ENCODE measurements at regions not wholly inside any gene's neighbourhood (a gene's known extent, or its start where the extent isn't known, plus 50 kb on each side); places are given as distances from the start of the nearest gene placed in this dataset.

GRCh38 chr6:48714699-48715098 is 603.7 kb upstream of the PTCHD4 start:
- Histone ChIP-seq H3K27ac (no peak overlapping the region), H3K36me3 (no peaks in the 10 kb centered on the region), H3K4me3 (ENCODE audit: low read depth, low read length) (no peak overlapping the region), H3K9me3 (ENCODE audit: severe bottlenecking) (no peaks in the 10 kb centered on the region), H3K27me3 (ENCODE audit: insufficient read depth, low read depth, severe bottlenecking) (no peaks in the 10 kb centered on the region)
- DNase-seq = no peak
- no peak for TF ChIP-seq CTCF (IDR thresholded peaks at IDR 0.05; ENCODE audit: low read depth, low read length)

- no peaks in the 10 kb centered on the region for H3K36me3 ChIP-seq
- TF ChIP-seq CTCF (IDR thresholded peaks at IDR 0.05; ENCODE audit: low read depth, low read length) = no peak
- no peaks in the 10 kb centered on the region for H3K27me3 ChIP-seq (ENCODE audit: insufficient read depth, low read depth, severe bottlenecking)
- H3K9me3 ChIP-seq (ENCODE audit: severe bottlenecking) = no peaks in the 10 kb centered on the region
- no peak overlapping the region for H3K4me3 ChIP-seq (ENCODE audit: low read depth, low read length)
- no peak overlapping the region for H3K27ac ChIP-seq
- DNase-seq = no peak
Observed at GRCh38 chr6:48714250-48714649, 603.3 kb upstream of the PTCHD4 start.

GRCh38 chr6:48713612-48714011 is 602.6 kb upstream of the PTCHD4 start:
- TF ChIP-seq CTCF (IDR thresholded peaks at IDR 0.05; ENCODE audit: low read depth, low read length) = no peak
- Histone ChIP-seq H3K27ac (no peak overlapping the region), H3K9me3 (ENCODE audit: severe bottlenecking) (no peaks in the 10 kb centered on the region), H3K36me3 (no peaks in the 10 kb centered on the region), H3K4me3 (ENCODE audit: low read depth, low read length) (no peak overlapping the region), H3K27me3 (ENCODE audit: insufficient read depth, low read depth, severe bottlenecking) (no peaks in the 10 kb centered on the region)
- DNase-seq = no peak

- no peak for TF ChIP-seq CTCF (IDR thresholded peaks at IDR 0.05; ENCODE audit: low read depth, low read length)
- no peak overlapping the region for H3K27ac ChIP-seq
- H3K27me3 ChIP-seq (ENCODE audit: insufficient read depth, low read depth, severe bottlenecking) = no peaks in the 10 kb centered on the region
- no peak overlapping the region for H3K4me3 ChIP-seq (ENCODE audit: low read depth, low read length)
- DNase-seq = no peak
- no peaks in the 10 kb centered on the region for H3K9me3 ChIP-seq (ENCODE audit: severe bottlenecking)
- no peaks in the 10 kb centered on the region for H3K36me3 ChIP-seq
Observed at GRCh38 chr6:48706310-48706709, 595.3 kb upstream of the PTCHD4 start.

- no peak for DNase-seq
- TF ChIP-seq CTCF (IDR thresholded peaks at IDR 0.05; ENCODE audit: low read depth, low read length) = no peak
- Histone ChIP-seq H3K9me3 (ENCODE audit: severe bottlenecking) (no peaks in the 10 kb centered on the region), H3K27ac (no peak overlapping the region), H3K36me3 (no peaks in the 10 kb centered on the region), H3K4me3 (ENCODE audit: low read depth, low read length) (no peak overlapping the region), H3K27me3 (ENCODE audit: insufficient read depth, low read depth, severe bottlenecking) (no peaks in the 10 kb centered on the region)
Observed at GRCh38 chr6:48701572-48701971, 590.6 kb upstream of the PTCHD4 start.

GRCh38 chr6:48695872-48696271 is 584.9 kb upstream of the PTCHD4 start:
- H3K9me3 ChIP-seq (ENCODE audit: severe bottlenecking) = peaks cover 10% of the 10 kb centered on the region
- no peak for TF ChIP-seq CTCF (IDR thresholded peaks at IDR 0.05; ENCODE audit: low read depth, low read length)
- no peak overlapping the region for H3K4me3 ChIP-seq (ENCODE audit: low read depth, low read length)

More at GRCh38 chr6:48695872-48696271, 584.9 kb upstream of the PTCHD4 start:
- no peaks in the 10 kb centered on the region for H3K27me3 ChIP-seq (ENCODE audit: insufficient read depth, low read depth, severe bottlenecking)
- DNase-seq = no peak
- H3K36me3 ChIP-seq = no peaks in the 10 kb centered on the region
- H3K27ac ChIP-seq = no peak overlapping the region

Data from WERI-Rb-1 (cell line).